ENCODE measurements at regions not wholly inside any gene's neighbourhood (a gene's known extent, or its start where the extent isn't known, plus 50 kb on each side); places are given as distances from the start of the nearest gene placed in this dataset.

GRCh38 chr2:34529965-34530364, 930.9 kb upstream of the FAM98A start:
- no peak for TF ChIP-seq ZNF549 (tag by site-specific recombination; IDR thresholded peaks at IDR 0.05)
- no peak for TF ChIP-seq YY1 (tag by site-specific recombination; IDR thresholded peaks at IDR 0.05)
- TF ChIP-seq ZFP3 (tag by site-specific recombination; IDR thresholded peaks at IDR 0.05; ENCODE audit: low read depth) = no peak
- TF ChIP-seq ZNF785 (tag by site-specific recombination; IDR thresholded peaks at IDR 0.05) = no peak
- TF ChIP-seq ZNF350 (tag by site-specific recombination; IDR thresholded peaks at IDR 0.05) = no peak
- TF ChIP-seq CTCF (tag by site-specific recombination; IDR thresholded peaks at IDR 0.05) = no peak
- TF ChIP-seq PBX3 (CRISPR knock-in tag; IDR thresholded peaks at IDR 0.05) = no peak
- no peak for TF ChIP-seq ZNF175 (tag by site-specific recombination; IDR thresholded peaks at IDR 0.05)
- no peak for TF ChIP-seq PATZ1 (tag by site-specific recombination; IDR thresholded peaks at IDR 0.05)
- TF ChIP-seq ZNF274 (IDR thresholded peaks at IDR 0.05; ENCODE audit: low read length) = no peak
- no peak for TF ChIP-seq ZNF274 (tag by site-specific recombination; IDR thresholded peaks at IDR 0.05; ENCODE audit: borderline replicate concordance)
- no peak for TF ChIP-seq ZNF621 (tag by site-specific recombination; IDR thresholded peaks at IDR 0.05)
- TF ChIP-seq, protein P1, sequence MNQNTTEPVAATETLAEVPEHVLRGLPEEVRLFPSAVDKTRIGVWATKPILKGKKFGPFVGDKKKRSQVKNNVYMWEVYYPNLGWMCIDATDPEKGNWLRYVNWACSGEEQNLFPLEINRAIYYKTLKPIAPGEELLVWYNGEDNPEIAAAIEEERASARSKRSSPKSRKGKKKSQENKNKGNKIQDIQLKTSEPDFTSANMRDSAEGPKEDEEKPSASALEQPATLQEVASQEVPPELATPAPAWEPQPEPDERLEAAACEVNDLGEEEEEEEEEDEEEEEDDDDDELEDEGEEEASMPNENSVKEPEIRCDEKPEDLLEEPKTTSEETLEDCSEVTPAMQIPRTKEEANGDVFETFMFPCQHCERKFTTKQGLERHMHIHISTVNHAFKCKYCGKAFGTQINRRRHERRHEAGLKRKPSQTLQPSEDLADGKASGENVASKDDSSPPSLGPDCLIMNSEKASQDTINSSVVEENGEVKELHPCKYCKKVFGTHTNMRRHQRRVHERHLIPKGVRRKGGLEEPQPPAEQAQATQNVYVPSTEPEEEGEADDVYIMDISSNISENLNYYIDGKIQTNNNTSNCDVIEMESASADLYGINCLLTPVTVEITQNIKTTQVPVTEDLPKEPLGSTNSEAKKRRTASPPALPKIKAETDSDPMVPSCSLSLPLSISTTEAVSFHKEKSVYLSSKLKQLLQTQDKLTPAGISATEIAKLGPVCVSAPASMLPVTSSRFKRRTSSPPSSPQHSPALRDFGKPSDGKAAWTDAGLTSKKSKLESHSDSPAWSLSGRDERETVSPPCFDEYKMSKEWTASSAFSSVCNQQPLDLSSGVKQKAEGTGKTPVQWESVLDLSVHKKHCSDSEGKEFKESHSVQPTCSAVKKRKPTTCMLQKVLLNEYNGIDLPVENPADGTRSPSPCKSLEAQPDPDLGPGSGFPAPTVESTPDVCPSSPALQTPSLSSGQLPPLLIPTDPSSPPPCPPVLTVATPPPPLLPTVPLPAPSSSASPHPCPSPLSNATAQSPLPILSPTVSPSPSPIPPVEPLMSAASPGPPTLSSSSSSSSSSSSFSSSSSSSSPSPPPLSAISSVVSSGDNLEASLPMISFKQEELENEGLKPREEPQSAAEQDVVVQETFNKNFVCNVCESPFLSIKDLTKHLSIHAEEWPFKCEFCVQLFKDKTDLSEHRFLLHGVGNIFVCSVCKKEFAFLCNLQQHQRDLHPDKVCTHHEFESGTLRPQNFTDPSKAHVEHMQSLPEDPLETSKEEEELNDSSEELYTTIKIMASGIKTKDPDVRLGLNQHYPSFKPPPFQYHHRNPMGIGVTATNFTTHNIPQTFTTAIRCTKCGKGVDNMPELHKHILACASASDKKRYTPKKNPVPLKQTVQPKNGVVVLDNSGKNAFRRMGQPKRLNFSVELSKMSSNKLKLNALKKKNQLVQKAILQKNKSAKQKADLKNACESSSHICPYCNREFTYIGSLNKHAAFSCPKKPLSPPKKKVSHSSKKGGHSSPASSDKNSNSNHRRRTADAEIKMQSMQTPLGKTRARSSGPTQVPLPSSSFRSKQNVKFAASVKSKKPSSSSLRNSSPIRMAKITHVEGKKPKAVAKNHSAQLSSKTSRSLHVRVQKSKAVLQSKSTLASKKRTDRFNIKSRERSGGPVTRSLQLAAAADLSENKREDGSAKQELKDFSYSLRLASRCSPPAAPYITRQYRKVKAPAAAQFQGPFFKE (tag by site-specific recombination; IDR thresholded peaks at IDR 0.05; ENCODE audit: borderline replicate concordance) = no peak
- TF ChIP-seq ZNF513 (tag by site-specific recombination; IDR thresholded peaks at IDR 0.05) = no peak
- TF ChIP-seq ZNF837 (tag by site-specific recombination; IDR thresholded peaks at IDR 0.05) = no peak

All from HEK293 (cell line).